SK-N-SH (cell line): ENCODE measurements at regions not wholly inside any gene's neighbourhood (a gene's known extent, or its start where the extent isn't known, plus 50 kb on each side); places are given as distances from the start of the nearest gene placed in this dataset.

Experiments
- CTCF ChIA-PET: fragments of 300-600, 350-600 bp; formaldehyde crosslinking; extraction: SDS; loops from one replicate; lab custom pipeline; 2021; lab: Yijun Ruan, JAX
- POLR2A ChIA-PET: fragments of 350-600 bp; sonication (Branson Sonifier 250); formaldehyde crosslinking; extraction: SDS; loops from one replicate; lab custom pipeline; 2020; ENCODE audit warnings: antibody characterized with exemption, inconsistent platforms; lab: Yijun Ruan, JAX
- DNase-seq: peaks from one replicate; pipeline ENCODE4 v3.0.0; 2012
- H2AFZ ChIP-seq: fragments of 200-600 bp; sonication (generic); 2 replicates; pipeline ENCODE4 v1.8.1; 2016; ENCODE audit warnings: antibody characterized with exemption, mild to moderate bottlenecking, low read depth
- H3F3A ChIP-seq: fragments of 200-600 bp; sonication (generic); replicated peaks from 2 replicates; pipeline ENCODE3; 2016; ENCODE audit warnings: antibody characterized with exemption, mild to moderate bottlenecking; ENCODE audit not compliant: insufficient read depth
- H3K27ac ChIP-seq, 2 experiments: fragments of 200-500 bp in 1 of 2; fragments of 200-600 bp in 1 of 2; sonication (Bioruptor generic) in 1 of 2; sonication (generic), shearing (Covaris generic) in 1 of 2; 2 replicates each; pipeline versions ENCODE4 v1.5.1 to v1.6.1; 2014 to 2016; ENCODE audit warnings: low read depth in 2 of 2, inconsistent platforms in 1 of 2, low read length in 1 of 2, mild to moderate bottlenecking in 1 of 2, mixed read lengths in 1 of 2
- H3K27me3 ChIP-seq: fragments of 200-600 bp; sonication (generic), shearing (Covaris generic); 2 replicates; pipeline ENCODE4 v1.6.1; 2016; ENCODE audit warnings: mixed run types; ENCODE audit not compliant: insufficient read depth
- H3K36me3 ChIP-seq, 2 experiments: fragments of 200-500 bp in 1 of 2; fragments of 200-600 bp in 1 of 2; sonication (Bioruptor generic) in 1 of 2; sonication (generic) in 1 of 2; replicated peaks in 1 of 2; 2 replicates each; pipeline versions ENCODE3 to v1.5.1; 2014 to 2016; ENCODE audit warnings: low read length in 1 of 2, mild to moderate bottlenecking in 1 of 2; ENCODE audit not compliant: insufficient read depth in 2 of 2, control insufficient read depth in 1 of 2
- H3K4me1 ChIP-seq, 2 experiments: fragments of 200-500 bp in 1 of 2; fragments of 200-600 bp in 1 of 2; sonication (Bioruptor generic) in 1 of 2; sonication (generic), shearing (Covaris generic) in 1 of 2; 2 replicates each; pipeline versions ENCODE4 v1.5.1 to v1.6.1; 2014 to 2016; ENCODE audit warnings: low read depth in 1 of 2, low read length in 1 of 2, mixed run types in 1 of 2; ENCODE audit not compliant: insufficient read depth in 2 of 2, control insufficient read depth in 1 of 2
- H3K4me2 ChIP-seq: fragments of 200-600 bp; sonication (generic), shearing (Covaris generic); 2 replicates; pipeline ENCODE4 v1.6.1; 2017; ENCODE audit warnings: mixed run types
- H3K4me3 ChIP-seq, 2 experiments: fragments of 200-500 bp in 1 of 2; fragments of 200-600 bp in 1 of 2; sonication (Bioruptor generic) in 1 of 2; sonication (generic), shearing (Covaris generic) in 1 of 2; 2 replicates each; pipeline versions ENCODE4 v1.5.1 to v1.8.1; 2014 to 2016; ENCODE audit warnings: low read depth in 2 of 2, inconsistent platforms in 1 of 2, low read length in 1 of 2, mild to moderate bottlenecking in 1 of 2, mixed read lengths in 1 of 2, moderate library complexity in 1 of 2
- H3K79me2 ChIP-seq: fragments of 200-600 bp; sonication (generic); 2 replicates; pipeline ENCODE4 v1.8.1; 2017; ENCODE audit warnings: mild to moderate bottlenecking; ENCODE audit not compliant: insufficient read depth
- H3K9ac ChIP-seq: fragments of 200-600 bp; sonication (generic); 2 replicates; pipeline ENCODE4 v1.6.1; 2017; ENCODE audit warnings: mixed run types
- H3K9me2 ChIP-seq: fragments of 200-600 bp; sonication (generic); 2 replicates; pipeline ENCODE4 v1.6.1; 2017; ENCODE audit warnings: mixed run types
- H3K9me3 ChIP-seq: fragments of 200-600 bp; sonication (generic); 2 replicates; pipeline ENCODE4 v1.6.1; 2017; ENCODE audit warnings: mixed run types, mild to moderate bottlenecking, moderate library complexity
- H4K20me1 ChIP-seq: fragments of 200-600 bp; sonication (generic); 2 replicates; pipeline ENCODE4 v1.6.1; 2017; ENCODE audit warnings: mild to moderate bottlenecking, mixed run types; ENCODE audit not compliant: insufficient read depth
- CTCF ChIP-seq: fragments of 200-600 bp; sonication (generic); IDR thresholded peaks from 2 replicates; pipeline ENCODE4 v1.6.1; 2017; ENCODE audit warnings: antibody characterized with exemption, mild to moderate bottlenecking, moderate library complexity
- FOSL2 ChIP-seq: IDR thresholded peaks from 2 replicates; pipeline ENCODE4 v1.4.0; 2012; ENCODE audit warnings: low read depth, mild to moderate bottlenecking, moderate library complexity, borderline replicate concordance
- GABPA ChIP-seq: IDR thresholded peaks from 2 replicates; pipeline ENCODE4 v1.4.0; 2012; ENCODE audit warnings: low read depth, mild to moderate bottlenecking
- MEF2A ChIP-seq: IDR thresholded peaks from 2 replicates; pipeline ENCODE4 v1.4.0; 2012; ENCODE audit warnings: low read depth, borderline replicate concordance
- MXI1 ChIP-seq: IDR thresholded peaks from 2 replicates; pipeline ENCODE4 v1.6.1; 2012; ENCODE audit warnings: mild to moderate bottlenecking, low read depth, low read length, improper control_type of control experiment
- PBX3 ChIP-seq: IDR thresholded peaks from 2 replicates; pipeline ENCODE4; 2012
- SIN3A ChIP-seq: IDR thresholded peaks from 2 replicates; pipeline ENCODE4 v1.6.1; 2012; ENCODE audit warnings: low read depth, mild to moderate bottlenecking, low read length, moderate library complexity, borderline replicate concordance
- TCF12 ChIP-seq: IDR thresholded peaks from 2 replicates; pipeline ENCODE4 v1.4.0; 2012
- ZBTB33 ChIP-seq: IDR thresholded peaks from 2 replicates; pipeline ENCODE4 v1.4.0; 2012; ENCODE audit warnings: low read depth, borderline replicate concordance
- WGBS: methylation state at CpG from one replicate; pipeline ENCODE4 v1.1.6; 2017; ENCODE audit warnings: low lambda C conversion rate; 5-methylcytosine and 5-hydroxymethylcytosine counted together
- TF ChIP-seq, protein P1 (sequence below): fragments of 150-350 bp; IDR thresholded peaks from 2 replicates; pipeline ENCODE4 v1.6.1; 2016; ENCODE audit warnings: mild to moderate bottlenecking, low read depth, low read length

DNA sequence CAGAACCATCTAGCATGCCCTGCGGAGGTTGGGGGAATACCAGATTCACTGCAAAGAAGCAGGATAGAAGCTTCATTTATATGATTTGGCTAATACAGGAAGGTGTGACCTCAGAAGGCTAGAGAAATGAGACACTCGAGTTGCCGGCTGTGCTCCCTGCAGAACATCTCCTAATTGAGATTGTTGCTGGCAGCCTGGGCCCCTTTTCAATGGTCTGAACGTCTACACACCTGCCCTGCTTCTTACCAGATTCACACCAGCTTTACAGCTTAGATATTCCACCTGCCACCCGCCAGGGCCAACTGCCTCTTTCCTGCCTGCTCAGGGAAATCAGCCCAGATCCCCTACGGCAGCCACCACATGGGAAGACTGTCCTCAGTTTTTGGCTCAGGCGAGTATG, 475.3 kb upstream of the AUTS2 start:
- WGBS, result 46% methylated on average over 7 of the region's 7 CpGs
- TF ChIP-seq SIN3A (no peak), PBX3 (no peak), TCF12 (no peak), CTCF (no peak), ZBTB33 (no peak), FOSL2 (no peak)
- TF ChIP-seq, protein P1, sequence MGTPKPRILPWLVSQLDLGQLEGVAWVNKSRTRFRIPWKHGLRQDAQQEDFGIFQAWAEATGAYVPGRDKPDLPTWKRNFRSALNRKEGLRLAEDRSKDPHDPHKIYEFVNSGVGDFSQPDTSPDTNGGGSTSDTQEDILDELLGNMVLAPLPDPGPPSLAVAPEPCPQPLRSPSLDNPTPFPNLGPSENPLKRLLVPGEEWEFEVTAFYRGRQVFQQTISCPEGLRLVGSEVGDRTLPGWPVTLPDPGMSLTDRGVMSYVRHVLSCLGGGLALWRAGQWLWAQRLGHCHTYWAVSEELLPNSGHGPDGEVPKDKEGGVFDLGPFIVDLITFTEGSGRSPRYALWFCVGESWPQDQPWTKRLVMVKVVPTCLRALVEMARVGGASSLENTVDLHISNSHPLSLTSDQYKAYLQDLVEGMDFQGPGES, result no peak
- Histone ChIP-seq H3K4me2 (no peak overlapping the region), H3K27me3 (no peaks in the 10 kb centered on the region), H3K36me3 (no peaks in the 10 kb centered on the region), H3K9me3 (no peaks in the 10 kb centered on the region), H3K27ac (no peak overlapping the region), H3K4me1 (no peaks in the 10 kb centered on the region), H3K4me3 (no peak overlapping the region), H2AFZ (no peak overlapping the region), H3K79me2 (no peaks in the 10 kb centered on the region), H3F3A (no peaks in the 10 kb centered on the region), H4K20me1 (no peaks in the 10 kb centered on the region), H3K9ac (no peak overlapping the region), H3K9me2 (no peaks in the 10 kb centered on the region)
- POLR2A ChIA-PET, result interaction anchor here (0.6 kb wide), 1 partner anchor 85 kb away, joined by 3 read pairs; no protein-coding TSS in a partner anchor
- CTCF ChIA-PET, result interaction anchor here (0.9 kb wide), 1 partner anchor 18 kb away, joined by 3 read pairs; no protein-coding TSS in a partner anchor
- DNase-seq, result no peak

DNA sequence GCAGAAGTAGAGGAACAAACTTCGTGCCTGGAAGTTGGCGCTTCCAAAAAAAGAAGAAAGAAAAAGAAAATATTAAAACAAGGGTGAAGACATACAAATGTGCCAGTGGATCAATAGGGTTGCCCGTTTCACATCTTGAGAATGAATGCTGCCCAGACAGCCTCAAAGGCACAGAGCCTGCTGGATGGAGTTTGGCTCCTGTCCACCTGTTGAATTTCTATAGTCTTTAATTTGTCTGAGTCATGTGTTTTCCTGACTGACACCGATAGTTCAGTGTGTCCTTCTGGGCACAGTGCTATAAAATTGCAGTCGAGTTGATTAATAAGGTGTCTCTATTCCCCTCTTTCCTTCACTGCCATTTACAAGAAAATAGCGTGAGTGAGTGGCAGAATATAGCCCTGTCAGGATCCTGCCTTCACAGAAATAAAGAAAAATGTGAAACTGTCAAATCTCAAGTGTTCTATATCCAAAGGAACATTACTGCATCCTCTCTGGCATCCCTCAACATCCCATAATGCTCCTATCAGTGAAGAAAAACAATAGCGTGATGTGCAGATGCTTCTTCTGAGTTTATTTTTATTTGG, 471.3 kb upstream of the AUTS2 start:
- H3K4me1 ChIP-seq, result no peaks in the 10 kb centered on the region
- H3K36me3 ChIP-seq, result no peaks in the 10 kb centered on the region
- ChIA-PET CTCF (interaction anchor here (2.4 kb wide), 1 partner anchor 13 kb away, joined by 5 read pairs; no protein-coding TSS in a partner anchor), POLR2A (no interaction called here)
- 40% methylated on average over 7 of the region's 7 CpGs for WGBS
- H3K9me2 ChIP-seq, result no peaks in the 10 kb centered on the region
- no peak overlapping the region for H3K4me2 ChIP-seq
- DNase-seq, result no peak
- H4K20me1 ChIP-seq, result no peaks in the 10 kb centered on the region
- H3F3A ChIP-seq, result no peaks in the 10 kb centered on the region
- no peak overlapping the region for H3K9ac ChIP-seq
- H3K27ac ChIP-seq, result no peak overlapping the region
- TF ChIP-seq GABPA, result no peak
- TF ChIP-seq MEF2A, result no peak
- TF ChIP-seq MXI1, result no peak
- TF ChIP-seq, all 33 proteins: peak for 0
- no peaks in the 10 kb centered on the region for H3K9me3 ChIP-seq
- H3K79me2 ChIP-seq, result no peaks in the 10 kb centered on the region
- H3K27me3 ChIP-seq, result no peaks in the 10 kb centered on the region
- H2AFZ ChIP-seq, result no peak overlapping the region
- H3K4me3 ChIP-seq, result no peak overlapping the region
